Mesendoderm (in vitro differentiated cells): ENCODE measurements at regions not wholly inside any gene's neighbourhood (a gene's known extent, or its start where the extent isn't known, plus 50 kb on each side); places are given as distances from the start of the nearest gene placed in this dataset.

Experiments
- DNase-seq: peaks from one replicate; pipeline ENCODE4 v3.0.0; 2013
- H2AK5ac ChIP-seq: 2 replicates; pipeline ENCODE4 v1.6.1; 2013; ENCODE audit warnings: low read length, inconsistent platforms
- H2BK120ac ChIP-seq: 2 replicates; pipeline ENCODE4 v1.6.1; 2013; ENCODE audit warnings: low read depth, mild to moderate bottlenecking, low read length, moderate library complexity, mixed read lengths
- H2BK15ac ChIP-seq: replicated peaks from 2 replicates; pipeline ENCODE4 v1.6.1; 2013; ENCODE audit warnings: low read depth, mild to moderate bottlenecking, moderate library complexity
- H2BK5ac ChIP-seq: 2 replicates; pipeline ENCODE4 v1.6.1; 2013; ENCODE audit warnings: low read length, inconsistent platforms
- H3K18ac ChIP-seq: 2 replicates; pipeline ENCODE4 v1.6.1; 2013; ENCODE audit warnings: mild to moderate bottlenecking, low read length, mixed read lengths
- H3K23ac ChIP-seq: one replicate; pipeline ENCODE4 v1.6.1; 2013; ENCODE audit warnings: low read length
- H3K27ac ChIP-seq: 2 replicates; pipeline ENCODE4 v1.5.1; 2013; ENCODE audit warnings: low read depth, mild to moderate bottlenecking, inconsistent platforms, low read length, moderate library complexity
- H3K27me3 ChIP-seq: 2 replicates; pipeline ENCODE4 v1.6.1; 2013; ENCODE audit warnings: low read length, control low read depth, mild to moderate bottlenecking, inconsistent platforms; ENCODE audit not compliant: insufficient read depth, poor library complexity
- H3K36me3 ChIP-seq: 2 replicates; pipeline ENCODE4 v1.6.1; 2013; ENCODE audit warnings: low read length, inconsistent platforms; ENCODE audit not compliant: control insufficient read depth, insufficient read depth
- H3K4ac ChIP-seq: one replicate; pipeline ENCODE4 v1.6.1; 2013; ENCODE audit warnings: low read depth, mild to moderate bottlenecking, low read length, moderate library complexity
- H3K4me1 ChIP-seq: 2 replicates; pipeline ENCODE4 v1.6.1; 2013; ENCODE audit warnings: low read depth, low read length, inconsistent platforms; ENCODE audit not compliant: control insufficient read depth
- H3K4me2 ChIP-seq: 2 replicates; pipeline ENCODE4 v1.6.1; 2013; ENCODE audit warnings: low read length
- H3K4me3 ChIP-seq: 2 replicates; pipeline ENCODE4 v1.5.1; 2013; ENCODE audit warnings: mild to moderate bottlenecking, low read length
- H3K56ac ChIP-seq: one replicate; pipeline ENCODE4 v1.6.1; 2013; ENCODE audit warnings: low read length
- H3K79me1 ChIP-seq: 2 replicates; pipeline ENCODE4 v1.6.1; 2013; ENCODE audit warnings: low read length, inconsistent platforms
- H3K79me2 ChIP-seq: 2 replicates; pipeline ENCODE4 v1.6.1; 2013; ENCODE audit warnings: mild to moderate bottlenecking, low read length; ENCODE audit not compliant: control insufficient read depth, insufficient read depth
- H3K9ac ChIP-seq: 2 replicates; pipeline ENCODE4 v1.6.1; 2013; ENCODE audit warnings: low read length, inconsistent platforms
- H4K5ac ChIP-seq: one replicate; pipeline ENCODE4 v1.6.1; 2013; ENCODE audit warnings: low read length
- H4K8ac ChIP-seq: one replicate; pipeline ENCODE4 v1.6.1; 2013; ENCODE audit warnings: low read depth, mild to moderate bottlenecking, control low read depth, low read length, moderate library complexity
- WGBS: extraction: QIAGEN DNeasy Blood & Tissue Kit; methylation state at CpG from one replicate; pipeline ENCODE4 v1.1.7; 2013; ENCODE audit warnings: low lambda C conversion rate, missing lambda C conversion rate; ENCODE audit not compliant: insufficient coverage; ENCODE audit errors: extremely low coverage; 5-methylcytosine and 5-hydroxymethylcytosine counted together

GRCh38 chr14:104441275-104442106 lies 138.1 kb upstream of the C14orf180 start:
- no peak overlapping the region for H2BK5ac ChIP-seq
- no peak overlapping the region for H2BK120ac ChIP-seq
- H2BK15ac ChIP-seq = no peak overlapping the region
- no peak overlapping the region for H3K9ac ChIP-seq
- no peak overlapping the region for H3K23ac ChIP-seq
- WGBS = no CpG with 5 or more reads among the region's 21 CpGs
- no peak overlapping the region for H3K4me2 ChIP-seq
- H3K36me3 ChIP-seq = no peaks in the 10 kb centered on the region
- H3K27me3 ChIP-seq = no peaks in the 10 kb centered on the region
- H3K79me2 ChIP-seq = no peaks in the 10 kb centered on the region
- no peak overlapping the region for H4K8ac ChIP-seq
- H3K56ac ChIP-seq = no peak overlapping the region
- no peaks in the 10 kb centered on the region for H3K79me1 ChIP-seq
- no peak overlapping the region for H3K18ac ChIP-seq
- H3K4me1 ChIP-seq = no peaks in the 10 kb centered on the region
- DNase-seq = no peak
- H4K5ac ChIP-seq = no peak overlapping the region
- no peak overlapping the region for H3K4ac ChIP-seq
- H3K4me3 ChIP-seq = no peak overlapping the region
- H3K27ac ChIP-seq = no peak overlapping the region
- no peak overlapping the region for H2AK5ac ChIP-seq

- H2BK15ac ChIP-seq = no peak overlapping the region
- H3K79me1 ChIP-seq = no peaks in the 10 kb centered on the region
Observed at GRCh38 chr14:104442107-104442551, 137.4 kb upstream of the C14orf180 start.

GRCh38 chr14:104442631-104443390 lies 136.8 kb upstream of the C14orf180 start:
- Histone ChIP-seq H3K23ac (no peak overlapping the region), H3K79me2 (no peaks in the 10 kb centered on the region), H3K27ac (no peak overlapping the region), H3K4ac (no peak overlapping the region), H3K4me2 (no peak overlapping the region), H2BK15ac (no peak overlapping the region), H3K4me3 (no peak overlapping the region), H3K36me3 (no peaks in the 10 kb centered on the region), H2BK5ac (no peak overlapping the region), H2AK5ac (no peak overlapping the region), H3K4me1 (no peaks in the 10 kb centered on the region), H3K18ac (no peak overlapping the region), H3K56ac (no peak overlapping the region), H4K8ac (no peak overlapping the region), H4K5ac (no peak overlapping the region), H3K27me3 (no peaks in the 10 kb centered on the region), H3K9ac (no peak overlapping the region), H2BK120ac (no peak overlapping the region), H3K79me1 (no peaks in the 10 kb centered on the region)
- no peak for DNase-seq
- WGBS = no CpG with 5 or more reads among the region's 14 CpGs

More at GRCh38 chr14:104442107-104442551, 137.4 kb upstream of the C14orf180 start:
- H3K79me2 ChIP-seq = no peaks in the 10 kb centered on the region
- no peaks in the 10 kb centered on the region for H3K36me3 ChIP-seq
- H3K56ac ChIP-seq = no peak overlapping the region
- no peak overlapping the region for H3K4me2 ChIP-seq
- H4K5ac ChIP-seq = no peak overlapping the region
- no peaks in the 10 kb centered on the region for H3K4me1 ChIP-seq
- H3K4ac ChIP-seq = no peak overlapping the region
- H2BK5ac ChIP-seq = no peak overlapping the region
- no peak for DNase-seq
- no peaks in the 10 kb centered on the region for H3K27me3 ChIP-seq
- H3K23ac ChIP-seq = no peak overlapping the region
- no peak overlapping the region for H3K27ac ChIP-seq
- no peak overlapping the region for H2AK5ac ChIP-seq
- H3K18ac ChIP-seq = no peak overlapping the region
- no peak overlapping the region for H2BK120ac ChIP-seq
- no peak overlapping the region for H4K8ac ChIP-seq
- WGBS = no CpG with 5 or more reads among the region's 19 CpGs
- H3K4me3 ChIP-seq = no peak overlapping the region
- no peak overlapping the region for H3K9ac ChIP-seq

GRCh38 chr14:104443391-104444158 lies 136.0 kb upstream of the C14orf180 start:
- Histone ChIP-seq H4K8ac (no peak overlapping the region), H2AK5ac (no peak overlapping the region), H3K23ac (no peak overlapping the region), H3K56ac (no peak overlapping the region), H3K79me2 (no peaks in the 10 kb centered on the region), H3K27ac (no peak overlapping the region), H3K4me3 (no peak overlapping the region), H2BK120ac (no peak overlapping the region), H3K18ac (no peak overlapping the region), H3K4ac (no peak overlapping the region), H4K5ac (no peak overlapping the region), H3K4me2 (no peak overlapping the region), H2BK15ac (no peak overlapping the region), H3K36me3 (no peaks in the 10 kb centered on the region), H3K4me1 (no peaks in the 10 kb centered on the region), H3K27me3 (no peaks in the 10 kb centered on the region), H3K79me1 (no peaks in the 10 kb centered on the region), H3K9ac (no peak overlapping the region), H2BK5ac (no peak overlapping the region)
- no CpG with 5 or more reads among the region's 13 CpGs for WGBS
- DNase-seq = peak; percentile 71

- Histone ChIP-seq H2BK120ac (no peak overlapping the region), H3K27me3 (no peaks in the 10 kb centered on the region), H3K4me2 (no peak overlapping the region), H3K79me1 (no peaks in the 10 kb centered on the region), H3K4me3 (no peak overlapping the region), H4K5ac (no peak overlapping the region), H3K4ac (no peak overlapping the region), H3K18ac (no peak overlapping the region), H3K56ac (no peak overlapping the region), H3K79me2 (no peaks in the 10 kb centered on the region), H2BK15ac (no peak overlapping the region), H2BK5ac (no peak overlapping the region), H2AK5ac (no peak overlapping the region), H3K23ac (no peak overlapping the region), H3K27ac (no peak overlapping the region), H4K8ac (no peak overlapping the region), H3K4me1 (no peaks in the 10 kb centered on the region), H3K9ac (no peak overlapping the region), H3K36me3 (no peaks in the 10 kb centered on the region)
- 100% methylated on average over 2 of the region's 10 CpGs for WGBS
- DNase-seq = no peak
Observed at GRCh38 chr14:104444159-104445030, 135.2 kb upstream of the C14orf180 start.
